Epithelial cell of esophagus (primary cell): ENCODE measurements at regions not wholly inside any gene's neighbourhood (a gene's known extent, or its start where the extent isn't known, plus 50 kb on each side); places are given as distances from the start of the nearest gene placed in this dataset.

ENCODE experiments used
- DNase-seq: peaks from one replicate; pipeline ENCODE4 v3.0.0; 2010; ENCODE audit warnings: low read depth
- H3K4me3 ChIP-seq: 2 replicates; pipeline ENCODE4 v1.5.1; 2011; ENCODE audit warnings: mild to moderate bottlenecking, low read length, control low read depth
- TF ChIP-seq, protein P1 (sequence below): IDR thresholded peaks from 2 replicates; pipeline ENCODE4 v1.5.1; 2011; ENCODE audit warnings: low read depth, mild to moderate bottlenecking, low read length, control low read depth, inconsistent platforms; ENCODE audit not compliant: insufficient read depth; ENCODE audit errors: missing control alignments

DNA sequence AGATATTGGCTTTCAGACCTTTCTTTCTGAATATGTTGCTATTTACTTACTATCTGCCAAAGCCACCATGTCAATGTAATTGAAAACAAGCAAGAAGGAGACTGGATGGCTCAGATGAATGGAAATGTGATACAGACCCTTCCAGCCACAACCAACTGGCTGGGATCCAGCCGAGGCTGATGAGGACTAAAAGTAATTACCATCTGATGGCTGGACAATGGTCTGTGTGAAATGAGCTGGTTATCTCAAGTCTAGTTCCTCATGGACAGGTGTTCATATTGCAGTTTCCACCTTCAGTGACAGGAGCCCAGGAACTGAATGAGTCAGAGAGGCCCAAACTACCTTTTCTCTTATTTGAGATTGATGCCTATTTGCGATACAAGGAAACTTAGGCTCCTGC is 267.5 kb downstream of the GATA3 start:
- no peak for DNase-seq
- no peak overlapping the region for H3K4me3 ChIP-seq
- TF ChIP-seq, protein P1, sequence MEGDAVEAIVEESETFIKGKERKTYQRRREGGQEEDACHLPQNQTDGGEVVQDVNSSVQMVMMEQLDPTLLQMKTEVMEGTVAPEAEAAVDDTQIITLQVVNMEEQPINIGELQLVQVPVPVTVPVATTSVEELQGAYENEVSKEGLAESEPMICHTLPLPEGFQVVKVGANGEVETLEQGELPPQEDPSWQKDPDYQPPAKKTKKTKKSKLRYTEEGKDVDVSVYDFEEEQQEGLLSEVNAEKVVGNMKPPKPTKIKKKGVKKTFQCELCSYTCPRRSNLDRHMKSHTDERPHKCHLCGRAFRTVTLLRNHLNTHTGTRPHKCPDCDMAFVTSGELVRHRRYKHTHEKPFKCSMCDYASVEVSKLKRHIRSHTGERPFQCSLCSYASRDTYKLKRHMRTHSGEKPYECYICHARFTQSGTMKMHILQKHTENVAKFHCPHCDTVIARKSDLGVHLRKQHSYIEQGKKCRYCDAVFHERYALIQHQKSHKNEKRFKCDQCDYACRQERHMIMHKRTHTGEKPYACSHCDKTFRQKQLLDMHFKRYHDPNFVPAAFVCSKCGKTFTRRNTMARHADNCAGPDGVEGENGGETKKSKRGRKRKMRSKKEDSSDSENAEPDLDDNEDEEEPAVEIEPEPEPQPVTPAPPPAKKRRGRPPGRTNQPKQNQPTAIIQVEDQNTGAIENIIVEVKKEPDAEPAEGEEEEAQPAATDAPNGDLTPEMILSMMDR: no peak

DNA sequence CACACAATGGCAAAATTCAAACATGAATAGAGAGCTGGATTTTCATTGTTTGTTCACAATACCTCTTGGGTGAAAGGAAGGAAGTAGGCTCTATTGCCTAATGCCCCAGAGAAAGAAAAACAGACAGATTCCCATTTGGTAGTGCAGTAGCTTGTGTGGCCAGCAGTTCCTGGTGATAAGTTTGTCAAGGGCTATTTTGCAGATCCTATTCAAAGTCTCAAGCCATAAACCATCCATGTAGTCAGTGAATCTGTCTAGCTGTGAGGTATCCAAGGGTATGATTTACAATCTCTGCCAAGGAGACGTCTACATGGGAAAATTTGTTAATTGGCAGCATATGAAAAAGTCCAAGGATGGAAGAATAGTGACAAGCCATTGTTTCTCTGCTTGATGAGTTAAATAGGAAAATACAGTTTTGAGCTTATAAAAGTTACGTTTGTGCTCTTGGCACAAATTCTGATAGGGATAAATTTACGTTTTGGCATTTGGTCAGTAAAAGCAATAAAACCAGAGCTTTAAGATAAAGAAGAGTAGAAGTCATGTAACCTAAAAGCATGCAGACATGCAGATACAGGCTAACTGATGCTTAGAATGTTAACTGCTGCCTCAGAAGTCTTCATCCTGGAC is 269.1 kb downstream of the GATA3 start:
- no peak overlapping the region for H3K4me3 ChIP-seq
- TF ChIP-seq, protein P1: no peak
- DNase-seq: no peak

DNA sequence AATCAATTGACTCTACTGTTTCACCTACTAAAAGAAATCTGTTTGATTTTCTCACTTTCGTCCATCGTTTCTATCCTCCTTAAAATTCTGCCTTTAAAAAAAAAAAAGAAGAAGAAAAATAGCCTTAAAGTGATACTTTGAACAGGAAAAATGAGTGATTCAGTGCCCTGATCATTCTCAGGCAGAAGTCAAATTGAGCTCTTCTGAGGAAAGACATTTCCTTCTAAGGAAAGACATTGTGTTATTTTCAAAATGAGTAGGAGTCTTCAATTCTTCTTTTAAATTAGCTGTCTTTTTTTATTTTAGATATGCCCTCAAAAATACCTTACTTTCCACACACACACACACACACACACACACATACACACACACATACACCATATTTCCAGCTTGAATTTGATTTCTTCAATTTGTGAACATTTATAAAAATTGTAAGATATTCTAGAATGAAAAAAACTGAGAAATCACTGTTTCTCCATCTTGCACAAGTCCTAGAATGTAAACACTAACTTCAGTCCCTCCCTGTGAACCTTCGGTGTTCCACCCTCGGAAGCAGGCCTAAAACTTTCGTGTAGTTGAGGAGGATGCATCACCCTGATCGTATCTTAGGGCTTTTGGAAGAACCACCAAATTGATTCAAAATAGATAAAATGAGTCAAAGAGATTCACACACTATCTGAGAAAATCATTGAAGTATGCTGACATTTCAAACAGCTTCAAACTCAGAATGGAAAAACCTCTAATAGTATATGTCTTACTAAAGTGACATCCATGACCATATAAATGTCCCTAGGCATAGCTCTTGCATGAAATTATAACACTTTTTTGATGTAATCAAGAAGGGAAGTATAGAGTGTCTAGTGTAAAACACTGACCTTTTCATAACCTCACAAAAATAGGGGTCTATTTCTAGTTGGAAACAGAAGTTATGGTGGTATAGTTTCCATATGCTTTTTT is 270.8 kb downstream of the GATA3 start:
- TF ChIP-seq, protein P1: no peak
- H3K4me3 ChIP-seq: no peak overlapping the region
- no peak for DNase-seq

DNA sequence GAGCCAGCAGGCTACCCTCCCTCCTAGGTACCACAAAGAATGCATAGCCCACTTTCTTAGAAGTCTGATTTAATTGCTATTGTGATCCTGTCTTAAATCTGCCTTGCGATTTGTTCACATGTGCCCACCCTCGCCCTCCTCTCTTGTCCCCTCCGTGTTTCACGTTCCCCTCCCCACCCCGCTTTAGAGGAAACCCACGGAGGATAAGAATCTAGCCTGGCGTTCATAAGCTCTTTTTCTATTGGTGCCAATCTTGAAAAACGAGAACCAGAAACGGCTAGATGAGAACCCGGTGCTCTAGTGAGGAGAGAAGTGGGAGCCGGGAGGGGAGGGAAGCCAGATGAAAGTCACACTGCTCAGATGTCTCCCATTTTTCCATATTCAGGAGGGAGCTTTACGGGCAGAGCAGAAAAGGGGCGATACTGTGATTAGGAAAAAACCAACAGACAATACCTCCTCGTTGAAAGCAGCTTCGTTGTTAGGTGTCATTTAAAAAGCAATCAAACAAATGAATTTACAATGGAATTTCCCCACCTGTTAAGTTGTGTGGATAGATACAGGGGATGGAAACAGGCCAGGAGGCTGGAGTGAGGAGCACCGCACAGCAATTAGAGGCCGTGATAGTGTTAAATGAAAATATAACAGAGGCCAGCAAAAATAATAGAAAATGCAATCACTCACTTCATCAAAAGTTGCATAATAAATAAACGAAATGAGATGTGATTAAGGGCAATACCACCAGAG is 272.1 kb downstream of the GATA3 start:
- H3K4me3 ChIP-seq: no peak overlapping the region
- no peak for DNase-seq
- TF ChIP-seq, protein P1: no peak

DNA sequence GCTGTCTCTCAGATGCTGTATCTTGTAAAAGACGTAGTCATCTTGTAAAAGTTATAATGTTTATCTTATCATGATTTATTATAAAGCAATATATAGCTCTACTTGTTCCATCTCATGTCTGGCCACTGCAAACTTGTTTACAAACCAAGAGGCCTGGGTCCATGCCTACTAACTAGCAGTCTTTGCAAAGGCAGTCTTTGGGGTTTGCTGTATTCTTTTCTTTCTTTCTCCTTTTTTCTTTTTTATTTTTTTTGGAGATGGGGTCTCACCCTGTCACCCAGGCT is 272.6 kb downstream of the GATA3 start:
- TF ChIP-seq, protein P1: no peak
- no peak for DNase-seq
- H3K4me3 ChIP-seq: no peak overlapping the region

DNA sequence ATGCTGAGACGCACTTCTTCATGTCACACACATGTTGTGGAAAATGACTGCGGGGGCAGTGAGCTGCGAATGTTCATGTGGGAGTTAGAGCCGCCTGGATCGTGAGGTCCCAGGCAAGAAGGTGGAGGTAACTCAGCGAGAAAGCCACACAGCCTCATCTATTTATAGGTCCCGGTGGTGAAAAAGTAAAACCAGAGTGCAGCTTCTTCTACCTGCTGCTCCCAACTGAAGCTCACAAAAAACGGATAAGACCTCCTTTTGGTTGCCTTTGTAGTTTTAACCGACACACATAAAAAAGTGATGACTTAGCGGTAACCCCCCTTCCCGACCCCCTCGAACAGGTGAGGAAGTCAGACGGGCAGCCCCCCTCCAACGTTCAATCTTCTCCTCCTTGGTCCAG is 276.9 kb downstream of the GATA3 start:
- no peak overlapping the region for H3K4me3 ChIP-seq
- TF ChIP-seq, protein P1: no peak
- no peak for DNase-seq
